ENCODE measurements at regions not wholly inside any gene's neighbourhood (a gene's known extent, or its start where the extent isn't known, plus 50 kb on each side); places are given as distances from the start of the nearest gene placed in this dataset.

DNA sequence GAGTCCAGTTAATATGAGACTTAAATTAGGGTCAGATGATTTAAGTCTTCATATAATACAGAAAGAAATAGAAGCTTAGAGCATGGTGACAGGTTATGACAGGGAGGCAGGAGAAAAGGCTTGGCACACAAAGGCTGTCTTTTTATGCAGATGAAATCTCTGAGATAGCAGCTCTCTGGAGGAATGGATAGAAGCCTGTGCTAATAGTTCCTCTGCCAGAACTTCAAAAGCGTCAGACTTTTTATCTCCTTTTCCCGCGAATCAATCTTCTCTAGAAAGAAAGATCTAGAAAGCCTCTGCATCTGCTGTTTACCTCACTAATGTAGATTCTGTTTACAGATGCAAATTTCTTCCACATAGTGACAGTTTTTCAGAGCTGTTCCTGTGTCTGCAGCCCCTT, 1106.2 kb downstream of the XPNPEP1 start:
- DNase-seq = no peak

DNA sequence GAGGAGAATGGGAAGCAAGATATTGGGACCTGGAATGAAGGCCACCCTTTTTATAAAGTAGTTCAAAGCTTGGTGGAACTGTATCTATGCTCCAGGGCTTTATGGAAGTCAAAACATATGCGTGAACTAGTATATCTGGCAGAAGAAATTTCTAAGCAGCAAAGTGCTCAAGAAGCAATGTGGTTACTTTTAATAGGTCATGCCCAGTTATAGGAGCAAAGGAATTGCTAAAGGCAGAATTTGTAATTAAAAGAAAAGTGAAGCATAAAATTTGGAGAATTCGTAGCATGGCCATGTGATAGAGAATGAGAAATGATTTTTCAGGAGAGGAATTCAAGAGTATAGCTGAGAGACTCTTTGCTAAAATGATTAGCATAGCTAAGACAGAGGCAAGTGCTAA, 1110.4 kb downstream of the XPNPEP1 start:
- no peak for DNase-seq

DNA sequence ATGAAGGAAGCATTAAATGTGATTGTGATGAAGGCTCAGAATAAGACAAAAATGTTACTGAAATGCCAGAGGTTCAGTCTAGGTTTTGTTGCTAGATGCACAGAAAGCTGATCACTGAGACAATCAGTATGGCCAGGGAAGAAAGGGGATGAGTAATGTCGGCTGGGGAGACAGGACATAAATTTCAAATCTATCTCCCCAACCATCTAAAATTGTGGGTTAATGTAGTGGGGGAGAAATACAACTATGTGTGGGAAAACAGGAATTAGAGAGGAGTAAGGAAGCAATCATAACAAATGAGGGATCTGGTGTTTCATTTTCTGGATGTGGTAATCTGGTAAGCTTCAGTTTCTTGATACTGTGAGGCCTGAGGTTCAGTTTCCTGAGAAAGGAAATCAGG, 1111.0 kb downstream of the XPNPEP1 start:
- DNase-seq = no peak

DNA sequence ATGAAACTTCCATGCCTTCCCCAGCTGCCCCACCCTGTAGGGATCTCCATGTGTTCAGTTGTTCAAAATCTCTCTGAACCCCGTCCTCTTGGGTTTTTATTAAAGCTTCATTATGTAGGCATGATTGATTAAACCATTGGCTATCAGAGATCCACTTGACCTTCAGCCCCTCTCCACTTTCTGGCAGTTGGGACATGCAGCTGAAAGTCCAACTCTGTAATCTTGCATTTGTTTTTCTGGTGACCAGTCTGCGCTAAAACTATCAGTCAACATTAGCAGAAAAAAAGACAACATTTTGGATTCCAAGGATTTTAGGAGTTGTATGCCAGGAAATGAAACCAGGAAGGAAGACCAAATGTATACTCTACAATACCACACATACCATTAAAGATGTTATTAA, 1115.1 kb downstream of the XPNPEP1 start:
- DNase-seq = no peak

DNA sequence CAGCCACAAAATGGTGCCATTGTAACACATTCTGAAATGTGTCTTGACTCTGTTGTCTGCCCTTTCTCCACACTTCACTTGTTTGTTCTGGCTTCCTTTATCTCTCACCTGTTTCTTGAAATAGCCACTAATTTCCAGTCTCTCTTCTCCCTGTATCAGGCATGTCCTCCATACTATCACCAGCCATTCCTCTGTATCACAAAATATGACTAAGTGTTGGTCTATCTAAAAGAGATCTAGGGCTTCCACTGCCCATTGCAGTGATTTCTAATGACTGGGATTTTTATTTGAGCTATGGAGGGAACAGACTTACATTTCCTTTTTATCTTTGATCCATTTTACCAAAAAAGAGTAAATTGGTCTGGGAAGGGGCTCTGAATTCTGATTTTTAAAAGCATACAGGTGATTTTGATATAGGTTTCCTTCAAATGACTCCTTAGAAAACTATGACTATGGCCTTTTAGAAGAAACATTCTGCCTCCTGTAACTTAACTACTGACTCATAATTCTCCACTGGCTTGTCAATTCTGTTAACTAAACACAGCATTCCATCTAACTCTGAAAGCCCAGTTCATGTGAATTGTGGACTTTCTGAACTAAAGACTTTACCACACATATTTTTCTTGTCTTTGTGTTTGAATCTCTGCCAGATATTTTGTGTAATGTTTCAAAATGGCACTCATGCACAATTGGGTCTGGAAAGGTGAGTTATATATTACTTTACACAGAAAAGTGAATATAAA, 1121.4 kb downstream of the XPNPEP1 start:
- no peak for DNase-seq

DNA sequence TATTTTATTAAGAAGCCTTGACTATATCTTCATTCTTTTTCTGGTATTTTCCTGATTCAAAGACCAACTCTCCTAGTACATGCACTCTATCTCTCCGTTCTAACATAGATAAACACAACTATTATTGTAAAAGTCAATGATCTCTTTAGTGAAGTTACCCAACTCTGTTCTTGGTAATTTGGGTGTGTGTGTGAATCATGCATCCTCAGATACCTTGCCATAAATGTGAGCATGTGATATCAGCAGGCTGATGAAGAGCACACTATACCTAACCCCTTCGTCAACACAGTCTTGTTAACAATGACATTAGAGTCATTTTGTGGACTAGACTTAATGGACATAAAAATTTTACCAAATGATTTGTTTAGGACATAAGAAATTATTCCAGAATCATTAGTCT, 1122.1 kb downstream of the XPNPEP1 start:
- DNase-seq = no peak

DNA sequence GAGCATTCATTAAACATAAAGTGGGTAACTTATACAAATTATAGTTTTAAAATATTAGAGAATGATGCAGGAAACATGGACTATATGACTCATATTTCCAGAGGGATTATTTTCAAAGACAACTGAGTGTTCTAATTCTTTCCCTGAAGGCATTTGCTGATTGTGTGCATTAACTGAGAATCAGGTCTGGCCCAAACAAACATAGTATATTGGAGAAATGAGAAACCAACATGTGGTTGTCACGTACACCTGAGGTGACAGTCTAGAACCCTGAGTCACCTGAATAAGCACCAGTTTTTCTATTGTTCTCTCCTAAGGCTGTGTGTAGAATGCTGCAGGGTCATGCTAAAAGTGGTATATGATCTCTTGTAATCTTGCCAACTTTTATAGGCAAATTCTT, 1125.7 kb downstream of the XPNPEP1 start:
- no peak for DNase-seq

DNA sequence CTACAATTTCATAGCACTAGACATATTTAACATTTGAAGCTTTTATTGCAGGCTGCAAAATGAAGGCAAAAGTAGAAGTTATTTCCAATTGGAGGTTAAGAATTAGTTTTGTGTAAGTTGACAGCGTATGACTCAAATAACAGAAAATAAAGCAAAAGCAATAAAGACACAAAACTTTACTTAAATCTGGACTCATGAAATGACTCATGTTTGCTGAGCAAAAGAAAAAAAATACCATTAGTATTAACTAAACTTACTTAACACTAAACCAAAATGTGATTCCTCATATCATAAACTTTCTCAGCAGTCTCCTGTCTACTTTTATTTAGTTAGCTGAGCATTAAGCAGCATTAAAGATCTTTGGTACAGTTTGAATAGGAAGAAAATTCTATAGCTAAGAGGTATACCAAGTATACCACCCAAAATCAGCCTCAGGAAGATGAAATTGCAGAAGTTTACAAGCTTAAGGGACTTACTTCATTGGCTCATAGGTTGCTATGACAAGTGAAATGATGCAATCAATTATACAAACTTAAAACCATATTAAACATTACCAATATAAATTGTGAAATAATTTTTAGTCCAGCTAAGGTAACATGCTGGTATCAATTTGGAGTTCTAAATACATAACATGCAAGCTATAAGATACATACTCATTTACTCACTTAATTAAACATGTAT, 1131.4 kb downstream of the XPNPEP1 start:
- no peak for DNase-seq

DNA sequence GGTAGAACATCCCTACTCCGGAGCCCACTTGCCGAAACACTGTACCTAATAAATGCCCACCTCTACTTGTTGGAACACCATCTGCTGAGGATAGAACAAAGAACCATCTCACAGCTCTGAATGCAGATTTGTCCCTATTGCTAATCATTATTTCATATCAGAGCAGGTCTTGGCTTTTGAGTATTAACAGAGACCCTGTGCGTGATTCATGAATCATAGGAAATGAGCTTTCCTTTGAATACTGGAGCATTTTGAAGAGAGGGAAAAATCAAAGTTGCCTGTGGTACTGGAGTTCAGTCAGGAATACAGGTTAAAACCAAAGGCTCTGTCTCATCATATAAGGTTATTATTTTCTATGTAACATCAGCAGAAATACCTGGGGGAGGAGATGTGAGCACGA, 1132.3 kb downstream of the XPNPEP1 start:
- DNase-seq = no peak

DNA sequence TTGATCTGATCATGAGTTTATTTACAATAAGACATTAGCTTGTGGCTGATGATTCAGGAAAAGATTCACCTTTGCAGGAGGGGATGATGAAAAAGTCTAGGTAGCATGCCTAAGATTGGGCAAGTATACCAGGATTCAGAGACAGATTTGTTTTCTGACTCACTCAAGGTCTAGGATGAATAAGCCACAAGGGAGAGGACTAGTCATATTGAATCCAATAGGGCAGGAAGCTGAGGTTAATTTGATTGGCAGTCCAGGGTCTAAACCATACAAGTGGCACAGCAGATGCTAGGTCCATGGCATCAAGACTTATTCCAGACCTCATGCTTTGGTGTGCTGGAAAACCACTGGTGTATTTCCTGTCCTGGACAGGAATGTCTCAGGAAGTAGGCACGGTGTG, 1133.4 kb downstream of the XPNPEP1 start:
- DNase-seq = no peak

DNA sequence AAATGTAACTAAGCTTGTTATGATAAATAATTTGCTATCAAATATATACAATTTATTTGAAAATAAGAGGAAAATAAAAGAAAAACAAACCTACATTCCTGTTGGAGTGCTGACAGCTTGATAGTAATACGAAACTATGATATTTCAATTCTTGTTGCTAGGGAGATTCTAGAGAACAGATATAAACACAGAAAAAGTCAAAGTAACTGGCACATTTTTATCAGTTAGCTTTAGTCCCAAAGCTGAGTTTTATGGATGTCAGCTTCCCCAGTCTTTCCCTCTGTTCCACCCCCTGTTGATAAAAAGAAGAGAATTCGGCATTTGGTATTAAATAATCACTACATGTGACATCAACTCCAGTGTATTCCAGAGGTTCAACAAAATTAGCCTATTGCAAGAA, 1134.0 kb downstream of the XPNPEP1 start:
- no peak for DNase-seq

DNA sequence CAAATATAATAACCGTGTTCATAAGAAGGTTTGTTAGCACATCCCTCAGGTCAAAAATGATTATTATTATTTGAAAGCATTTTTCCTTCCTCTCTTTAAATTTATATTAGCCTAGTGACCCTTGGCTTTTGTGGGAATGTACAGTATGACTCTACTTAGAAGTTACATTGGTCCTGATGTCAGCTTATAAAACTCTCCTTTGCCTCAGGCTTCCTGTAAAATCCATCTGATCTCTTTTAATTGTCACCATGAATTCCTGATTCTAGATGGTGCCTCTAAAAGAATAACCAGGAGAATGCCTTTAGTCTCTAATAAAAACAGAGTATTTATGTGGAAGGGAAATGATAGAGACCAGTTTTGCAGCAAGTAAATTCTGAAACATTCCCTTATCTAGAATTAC, 1134.4 kb downstream of the XPNPEP1 start:
- DNase-seq = no peak

DNA sequence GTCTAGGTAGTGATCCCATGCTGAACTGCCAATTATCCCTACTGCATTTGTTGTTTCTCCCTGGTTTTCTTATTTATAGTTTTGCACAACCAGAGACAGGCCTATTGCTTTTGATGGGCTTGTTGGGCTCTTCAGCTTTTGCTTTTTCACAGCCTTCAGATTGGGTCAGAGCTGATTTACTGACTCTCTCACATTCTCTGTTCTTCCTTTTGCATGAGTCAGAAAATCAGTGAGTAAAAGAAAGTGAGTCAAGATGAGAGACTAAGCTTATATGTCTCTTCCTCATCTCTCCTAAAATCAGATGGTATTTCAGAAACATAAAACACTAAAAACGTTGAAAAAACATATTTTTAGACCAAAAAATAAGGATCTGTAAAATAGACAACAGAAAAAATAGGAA, 1135.4 kb downstream of the XPNPEP1 start:
- DNase-seq = no peak

DNA sequence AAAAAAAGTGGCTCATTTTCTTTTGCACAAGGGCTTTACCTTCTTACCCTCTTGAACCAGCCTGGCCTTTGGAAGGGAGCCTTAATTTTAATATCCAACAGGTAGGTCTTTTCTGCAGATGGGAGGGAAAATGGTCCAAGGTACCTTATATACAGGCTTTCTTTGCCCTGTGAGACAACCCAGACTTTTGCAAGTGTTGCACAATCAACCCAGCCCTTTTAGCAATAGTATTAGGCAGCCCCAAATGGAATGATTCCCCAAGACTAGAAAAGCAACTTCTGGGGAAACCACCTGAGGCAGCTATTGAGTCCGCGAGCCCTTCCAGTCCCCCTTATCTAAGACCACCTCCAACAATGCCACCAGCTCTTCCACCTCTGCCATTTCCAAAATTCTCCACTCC, 1138.3 kb downstream of the XPNPEP1 start:
- no peak for DNase-seq

DNA sequence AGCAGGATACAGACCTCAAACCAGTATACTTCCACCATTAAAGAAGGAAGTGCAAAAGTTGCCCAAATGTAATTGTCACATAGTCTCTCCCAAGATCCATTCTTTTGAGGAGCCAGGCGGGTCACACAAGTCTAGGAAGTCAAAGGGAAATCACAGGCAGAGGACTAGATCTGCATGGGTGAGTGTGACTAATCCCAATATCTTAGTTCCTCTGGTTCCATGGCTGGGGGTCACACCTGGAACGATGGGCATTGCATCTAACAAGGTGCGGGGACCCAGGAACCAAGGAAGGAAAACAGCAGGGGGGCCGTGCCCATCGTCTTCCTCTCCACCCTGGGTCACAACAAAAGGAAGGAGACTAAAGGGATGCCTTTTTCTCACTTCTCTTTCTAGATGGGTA, 1138.8 kb downstream of the XPNPEP1 start:
- DNase-seq = no peak

DNA sequence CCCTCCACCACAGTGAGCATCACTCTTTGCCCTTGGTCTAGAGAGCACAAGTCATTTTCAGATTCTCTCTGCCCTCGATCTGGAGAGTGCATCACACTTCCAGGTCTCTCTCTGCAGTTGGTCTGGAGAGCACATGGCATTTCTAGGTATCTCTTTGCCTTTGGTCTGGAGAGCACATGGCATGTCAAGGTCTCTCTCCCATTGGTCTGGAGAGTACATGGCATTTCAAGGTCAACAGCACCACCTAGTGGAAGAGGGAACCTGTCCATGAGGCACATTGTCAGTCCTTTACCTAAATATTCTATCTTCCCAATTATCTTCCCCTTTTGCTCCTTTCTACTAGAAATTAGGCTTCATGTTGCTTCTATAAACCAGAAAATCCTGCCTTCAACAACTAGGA, 1139.4 kb downstream of the XPNPEP1 start:
- DNase-seq = no peak

DNA sequence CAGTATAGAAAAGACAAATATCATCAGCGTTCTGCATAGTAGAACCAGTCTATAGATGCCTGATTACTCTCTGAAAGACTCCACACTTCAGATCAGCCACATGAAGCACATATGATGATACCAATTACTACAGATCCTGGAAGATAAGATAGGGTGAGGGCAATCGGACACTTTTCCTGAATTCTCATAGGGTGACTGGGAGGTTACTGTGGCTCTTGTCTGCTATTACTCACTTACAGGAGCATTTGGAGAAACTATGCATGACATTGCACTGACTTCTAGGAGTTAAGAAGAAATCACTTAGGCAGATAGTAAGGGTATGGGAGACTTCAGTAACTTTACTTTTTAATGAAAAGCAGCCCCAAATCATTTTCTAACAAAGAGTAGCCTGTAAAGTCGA, 1140.9 kb downstream of the XPNPEP1 start:
- DNase-seq = no peak

DNA sequence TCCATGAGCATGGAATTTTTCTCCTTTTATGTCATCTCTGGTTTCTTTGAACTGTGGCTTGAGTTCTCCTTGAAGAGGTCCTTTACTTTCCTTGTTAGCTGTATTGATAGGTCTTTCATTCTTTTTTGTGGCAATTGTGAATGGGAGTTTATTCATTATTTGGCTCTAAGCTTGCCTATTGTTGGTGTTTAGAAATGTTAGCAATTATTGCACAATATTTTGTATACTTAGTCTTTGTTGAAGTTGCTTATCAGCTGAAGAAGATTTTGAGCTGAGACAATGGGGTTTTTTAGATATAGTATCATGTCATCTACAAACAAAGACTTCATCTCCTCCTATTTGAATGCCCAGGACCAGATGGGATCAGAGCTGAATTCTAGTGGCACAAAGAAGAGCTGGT, 1143.8 kb downstream of the XPNPEP1 start:
- DNase-seq = no peak

DNA sequence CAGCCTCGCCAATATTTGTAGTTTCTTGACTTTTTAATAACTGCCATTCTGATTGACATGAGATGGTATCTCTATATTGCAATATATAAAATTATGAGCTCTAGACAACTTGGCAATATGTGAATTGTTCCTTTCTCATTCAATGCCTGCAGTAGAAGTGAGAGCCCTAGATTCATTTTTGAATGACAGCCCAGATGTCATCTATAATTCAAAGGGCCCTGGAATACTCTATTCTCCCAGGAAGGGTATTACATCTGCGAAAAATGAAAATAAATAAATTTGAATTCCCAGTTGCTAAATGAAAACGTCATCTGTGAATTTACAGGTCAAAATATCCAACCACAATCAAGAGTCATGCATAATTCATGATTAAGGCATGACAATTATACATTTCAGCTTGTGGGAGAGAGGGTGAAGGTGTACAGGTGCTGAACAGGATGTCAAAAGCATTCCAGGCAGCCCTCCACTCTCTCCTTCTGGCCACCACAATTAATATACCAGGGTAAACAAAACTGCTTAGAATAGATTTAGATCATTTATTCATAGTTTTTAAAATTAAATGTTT, 1147.3 kb downstream of the XPNPEP1 start:
- no peak for DNase-seq

DNA sequence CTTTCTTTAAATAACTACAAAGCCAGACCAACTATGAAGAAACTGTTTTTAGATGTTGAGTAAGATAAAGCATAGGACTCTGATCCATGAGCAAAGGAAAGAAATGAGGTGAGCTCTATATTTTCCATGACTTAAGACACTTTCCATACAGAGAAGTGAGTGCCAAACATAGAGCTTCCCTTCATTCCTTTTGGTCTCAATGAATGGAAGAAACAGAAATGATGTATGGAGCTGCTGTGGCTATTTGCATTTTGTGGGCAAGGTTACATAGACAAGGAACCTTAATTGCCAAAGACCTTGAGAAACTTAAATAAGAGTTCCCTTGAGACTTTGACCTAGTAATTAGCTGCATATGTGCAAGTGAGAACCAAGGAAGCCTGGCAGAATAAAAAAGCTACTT, 1152.2 kb downstream of the XPNPEP1 start:
- DNase-seq = no peak

DNA sequence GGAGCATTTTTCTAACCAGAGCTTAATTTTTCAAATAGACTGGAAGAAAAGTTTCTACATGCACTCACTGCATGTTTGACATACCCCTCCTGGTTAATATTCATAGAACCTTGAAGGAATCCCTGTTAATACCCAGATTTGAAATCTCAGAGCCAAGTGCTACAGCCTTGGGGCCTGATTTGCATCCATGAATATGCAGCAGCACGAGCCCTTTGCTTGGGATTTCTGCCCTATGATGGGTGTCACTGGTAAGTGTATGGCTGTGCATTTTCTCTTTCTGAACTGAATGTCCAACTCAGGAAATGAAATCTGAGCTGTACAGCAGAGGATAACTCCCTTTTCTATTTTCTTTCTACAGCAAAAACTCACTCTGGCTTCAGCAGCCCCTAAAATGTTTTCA, 1157.5 kb downstream of the XPNPEP1 start:
- no peak for DNase-seq

DNA sequence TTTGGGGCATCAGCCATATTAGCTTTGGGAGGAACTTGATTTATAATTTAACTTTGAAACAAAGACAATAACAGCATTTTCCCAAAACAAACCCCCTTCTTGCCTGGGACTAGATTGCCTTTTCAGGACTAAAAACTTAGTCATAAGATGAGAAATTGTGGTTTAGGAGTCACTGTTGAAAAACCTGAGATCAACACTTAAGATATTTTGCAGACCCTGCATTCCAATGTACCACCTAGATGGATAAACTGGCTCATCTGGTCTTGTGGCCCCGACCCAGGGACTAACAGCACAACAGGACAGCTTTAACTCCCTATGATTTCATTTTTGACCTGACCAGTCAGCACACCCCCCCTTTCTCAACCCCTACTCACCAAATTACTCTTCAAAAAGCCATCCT, 1165.4 kb downstream of the XPNPEP1 start:
- DNase-seq = no peak

DNA sequence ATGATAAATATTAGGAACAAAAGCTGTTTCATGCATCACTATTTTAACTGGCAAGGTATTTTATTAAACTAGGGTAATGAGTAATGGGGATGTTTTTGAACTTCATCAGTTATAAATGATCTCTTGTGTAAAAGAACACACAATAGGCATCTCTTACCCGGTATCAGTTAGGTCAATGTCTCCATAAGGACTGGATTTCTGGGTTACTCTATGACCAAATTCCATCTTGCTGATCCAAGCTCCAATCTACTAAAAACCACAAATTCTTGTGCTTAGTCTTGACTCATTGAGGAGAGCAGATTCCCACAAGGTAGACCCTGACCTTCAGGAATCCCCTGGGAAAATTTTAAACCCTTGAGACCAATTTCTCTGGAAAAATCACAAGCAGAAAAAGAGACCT, 1167.7 kb downstream of the XPNPEP1 start:
- DNase-seq = no peak

DNA sequence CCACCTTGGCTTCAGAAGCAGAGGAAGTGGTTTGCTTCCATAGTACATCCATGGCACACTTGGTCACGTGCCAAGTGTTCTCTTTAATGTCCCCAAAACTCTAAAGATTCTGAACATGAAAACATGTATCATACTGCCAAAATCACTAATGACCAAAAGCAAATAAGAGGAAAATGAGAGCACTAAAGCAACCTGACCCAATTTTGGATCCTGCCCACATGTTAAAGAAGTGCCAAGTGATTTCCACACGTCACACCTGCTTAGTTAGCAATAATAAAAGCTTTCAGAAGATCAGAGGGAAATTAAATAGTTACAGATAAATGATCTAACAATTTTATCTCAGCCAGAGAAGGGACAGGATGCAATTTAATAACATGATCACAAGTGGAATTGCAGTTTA, 1170.0 kb downstream of the XPNPEP1 start:
- no peak for DNase-seq

DNA sequence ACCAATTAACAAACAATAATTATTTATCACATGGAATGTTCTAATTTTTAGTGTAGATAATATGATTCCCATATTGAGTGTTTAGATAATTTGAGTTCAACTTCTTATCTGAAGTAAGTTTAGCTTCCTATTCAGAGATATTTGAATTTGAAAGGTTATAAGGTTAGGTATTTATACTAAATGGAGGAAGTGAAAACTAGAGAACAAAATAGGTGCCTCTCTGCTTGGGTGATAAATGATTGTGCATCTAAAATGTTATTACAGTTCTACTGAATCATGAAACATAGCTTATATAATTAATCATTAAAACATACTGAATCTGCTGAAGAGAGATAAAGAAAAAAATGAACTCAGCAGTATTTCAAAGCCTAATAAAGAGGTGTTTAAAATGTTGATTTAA, 1174.3 kb downstream of the XPNPEP1 start:
- DNase-seq = no peak
